Spleen (tissue), 11 donors: ENCODE measurements at regions not wholly inside any gene's neighbourhood (a gene's known extent, or its start where the extent isn't known, plus 50 kb on each side); places are given as distances from the start of the nearest gene placed in this dataset.

ENCODE experiments used
- DNase-seq: peaks from one replicate; pipeline ENCODE4 v3.0.0-alpha.2; 2020
- H3K27ac ChIP-seq, 8 donors: fragments of 200-600 bp; sonication (generic) in 7 of 8; 1 replicate in 4 of 8; 2 replicates in 4 of 8; pipeline versions ENCODE4 v1.5.0 to v1.8.0; 2016 to 2021; ENCODE audit warnings: inconsistent platforms in 4 of 8, mild to moderate bottlenecking in 4 of 8, moderate library complexity in 1 of 8
- H3K27me3 ChIP-seq, 7 donors: fragments of 200-600 bp; sonication (generic) in 6 of 7; replicated peaks in 1 of 7; 1 replicate in 4 of 7; 2 replicates in 3 of 7; pipeline versions ENCODE4 v1.5.0 to v1.8.0; 2016 to 2021; ENCODE audit warnings: inconsistent platforms in 3 of 7, mild to moderate bottlenecking in 1 of 7
- H3K36me3 ChIP-seq, 6 donors: fragments of 200-600 bp; sonication (generic) in 5 of 6; 1 replicate in 4 of 6; 2 replicates in 2 of 6; pipeline versions ENCODE4 v1.5.0 to v1.8.0; 2016 to 2021; ENCODE audit warnings: inconsistent platforms in 2 of 6
- H3K4me1 ChIP-seq, 6 donors: fragments of 200-600 bp; sonication (generic) in 5 of 6; 1 replicate in 3 of 6; 2 replicates in 3 of 6; pipeline versions ENCODE4 v1.5.0 to v1.8.0; 2016 to 2021; ENCODE audit warnings: inconsistent platforms in 3 of 6
- H3K4me3 ChIP-seq, 8 donors: fragments of 200-600 bp; sonication (generic) in 7 of 8; 1 replicate in 4 of 8; 2 replicates in 4 of 8; pipeline versions ENCODE4 v1.5.0 to v1.8.0; 2016 to 2021; ENCODE audit warnings: inconsistent platforms in 4 of 8, mild to moderate bottlenecking in 4 of 8, moderate library complexity in 2 of 8
- H3K9me3 ChIP-seq, 8 donors: fragments of 200-600 bp; sonication (generic) in 7 of 8; 1 replicate in 4 of 8; 2 replicates in 4 of 8; pipeline versions ENCODE4 v1.5.0 to v1.8.0; 2016 to 2021; ENCODE audit warnings: inconsistent platforms in 4 of 8
- POLR2A ChIP-seq, 3 donors: fragments of 450-650 bp; IDR thresholded peaks; one replicate each; pipeline ENCODE4 v1.5.1; 2017; ENCODE audit warnings: antibody characterized with exemption in 3 of 3, mild to moderate bottlenecking in 1 of 3
- POLR2AphosphoS5 ChIP-seq, 3 donors: sonication (generic); formaldehyde crosslinking; IDR thresholded peaks; one replicate each; pipeline ENCODE4 v1.5.1; 2017; ENCODE audit warnings: antibody characterized with exemption in 3 of 3
- WGBS, 5 donors: extraction: QIAGEN DNeasy Blood & Tissue Kit in 3 of 5; methylation state at CpG; one replicate each; pipeline versions ENCODE4 v1.1.5 to v1.1.7; 2013 to 2018; 5-methylcytosine and 5-hydroxymethylcytosine counted together
- intact Hi-C: fragments of 100-400 bp; cut with DNase I; formaldehyde crosslinking; loops from one replicate; pipeline ENCODE4 v1.15.0; 2023; ENCODE audit warnings: low total_unique reads
- TF ChIP-seq, protein P1 (sequence below), 11 experiments: fragments of 200-600 bp in 7 of 11; fragments of 450-650 bp in 4 of 11; sonication (generic) in 4 of 11; IDR thresholded peaks in 8 of 11; conservative IDR thresholded peaks in 3 of 11; 1 replicate in 7 of 11; 2 replicates in 4 of 11; pipeline versions ENCODE4 v1.4.0 to v1.8.0; 2016 to 2021; ENCODE audit warnings: antibody characterized with exemption in 11 of 11, inconsistent platforms in 4 of 11, mild to moderate bottlenecking in 1 of 11
- donor health status: healthy with polysubstance abuse.
- donor health status: DM: no; HTN: no; CAD: no; lungs with moderate emphysema.
- donor health status: DM: no; HTN: no; CAD: no.
- donor health status: Bipolar disorder and iron deficiency.
- donor health status: healthy.
- donor health status: DM: no; HTN: no; CAD: no.
- donor health status: DM: yes; HTN: yes; CAD: no.

- Histone ChIP-seq H3K4me3 (no peak overlapping the region), H3K27me3 (no peaks in the 10 kb centered on the region), H3K36me3 (no peaks in the 10 kb centered on the region), H3K27ac (no peak overlapping the region), H3K4me1 (no peaks in the 10 kb centered on the region), H3K9me3 (no peaks in the 10 kb centered on the region)
- intact Hi-C loops, result no loop called here
- TF ChIP-seq, protein P1, sequence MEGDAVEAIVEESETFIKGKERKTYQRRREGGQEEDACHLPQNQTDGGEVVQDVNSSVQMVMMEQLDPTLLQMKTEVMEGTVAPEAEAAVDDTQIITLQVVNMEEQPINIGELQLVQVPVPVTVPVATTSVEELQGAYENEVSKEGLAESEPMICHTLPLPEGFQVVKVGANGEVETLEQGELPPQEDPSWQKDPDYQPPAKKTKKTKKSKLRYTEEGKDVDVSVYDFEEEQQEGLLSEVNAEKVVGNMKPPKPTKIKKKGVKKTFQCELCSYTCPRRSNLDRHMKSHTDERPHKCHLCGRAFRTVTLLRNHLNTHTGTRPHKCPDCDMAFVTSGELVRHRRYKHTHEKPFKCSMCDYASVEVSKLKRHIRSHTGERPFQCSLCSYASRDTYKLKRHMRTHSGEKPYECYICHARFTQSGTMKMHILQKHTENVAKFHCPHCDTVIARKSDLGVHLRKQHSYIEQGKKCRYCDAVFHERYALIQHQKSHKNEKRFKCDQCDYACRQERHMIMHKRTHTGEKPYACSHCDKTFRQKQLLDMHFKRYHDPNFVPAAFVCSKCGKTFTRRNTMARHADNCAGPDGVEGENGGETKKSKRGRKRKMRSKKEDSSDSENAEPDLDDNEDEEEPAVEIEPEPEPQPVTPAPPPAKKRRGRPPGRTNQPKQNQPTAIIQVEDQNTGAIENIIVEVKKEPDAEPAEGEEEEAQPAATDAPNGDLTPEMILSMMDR (IDR thresholded peaks at IDR 0.05 in 8 of 11, conservative IDR thresholded peaks at IDR 0.05 in 3 of 11), result no peak
- TF ChIP-seq POLR2AphosphoS5 (IDR thresholded peaks at IDR 0.05) (no peak), POLR2A (IDR thresholded peaks at IDR 0.05) (no peak)
- no peak for DNase-seq
Observed at GRCh38 chr12:66881386-66881785, 202.5 kb upstream of the GRIP1 start.

DNA sequence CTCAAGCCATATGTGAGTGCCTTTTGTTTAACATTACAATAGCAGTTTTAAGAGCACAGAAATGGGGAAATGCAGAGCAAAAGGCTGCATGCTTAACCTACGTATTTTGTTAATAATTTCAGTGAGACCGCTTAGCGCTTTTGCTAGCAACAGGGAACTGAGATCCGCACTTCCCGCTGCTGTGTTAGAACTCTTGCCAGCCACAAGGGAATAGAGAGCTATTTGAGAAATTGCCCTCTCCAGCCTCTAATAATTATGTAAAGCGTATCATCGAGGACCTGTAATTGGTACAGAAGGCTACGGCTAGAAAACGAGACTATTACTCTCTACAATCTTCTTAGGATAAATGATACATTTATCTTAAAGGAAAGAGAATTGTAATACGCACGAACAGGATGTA, 205.2 kb upstream of the GRIP1 start:
- H3K4me1 ChIP-seq, result no peaks in the 10 kb centered on the region
- no peaks in the 10 kb centered on the region for H3K9me3 ChIP-seq
- H3K4me3 ChIP-seq, result no peak overlapping the region
- WGBS, 5 donors, result 69 to 76% (median 72%) methylated on average over 11 of the region's 11 CpGs
- no peaks in the 10 kb centered on the region for H3K27me3 ChIP-seq
- intact Hi-C loops, result no loop called here
- no peak for DNase-seq
- no peaks in the 10 kb centered on the region for H3K36me3 ChIP-seq
- TF ChIP-seq POLR2AphosphoS5 (IDR thresholded peaks at IDR 0.05) (no peak), POLR2A (IDR thresholded peaks at IDR 0.05) (no peak)
- TF ChIP-seq, protein P1 (IDR thresholded peaks at IDR 0.05 in 8 of 11, conservative IDR thresholded peaks at IDR 0.05 in 3 of 11), result no peak
- no peak overlapping the region for H3K27ac ChIP-seq

GRCh38 chr12:66885115-66885875, 206.4 kb upstream of the GRIP1 start:
- no peak overlapping the region for H3K4me3 ChIP-seq
- intact Hi-C loops, result no loop called here
- H3K9me3 ChIP-seq, result no peaks in the 10 kb centered on the region
- H3K27ac ChIP-seq, result no peak overlapping the region
- DNase-seq, result no peak
- WGBS, 5 donors, result 78 to 93% (median 79%) methylated on average over 13 of the region's 13 CpGs
- H3K27me3 ChIP-seq, result no peaks in the 10 kb centered on the region
- no peaks in the 10 kb centered on the region for H3K36me3 ChIP-seq
- TF ChIP-seq POLR2A (IDR thresholded peaks at IDR 0.05) (no peak), POLR2AphosphoS5 (IDR thresholded peaks at IDR 0.05) (no peak)
- TF ChIP-seq, protein P1 (IDR thresholded peaks at IDR 0.05 in 8 of 11, conservative IDR thresholded peaks at IDR 0.05 in 3 of 11), result no peak
- H3K4me1 ChIP-seq, result no peaks in the 10 kb centered on the region

DNA sequence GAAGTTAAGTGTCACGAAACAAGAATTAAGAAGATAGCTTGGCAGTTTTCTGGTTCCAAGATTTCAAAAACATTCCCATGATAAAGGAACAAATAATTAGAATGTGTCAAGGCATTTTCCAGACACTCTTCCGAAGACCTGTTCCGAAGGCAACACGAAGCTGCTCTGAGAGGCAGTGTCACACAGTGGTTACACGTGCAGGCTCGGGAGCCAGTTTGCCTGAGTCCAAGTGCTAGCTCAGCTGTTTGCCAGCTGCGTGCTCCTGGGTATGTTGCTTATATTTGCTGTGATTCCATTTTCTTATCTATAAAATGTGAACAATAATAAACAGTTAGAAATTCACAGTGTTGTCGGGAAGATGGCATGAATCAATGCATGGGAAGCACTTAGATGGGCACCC, 217.9 kb upstream of the GRIP1 start:
- H3K27me3 ChIP-seq, result no peaks in the 10 kb centered on the region
- TF ChIP-seq POLR2AphosphoS5 (IDR thresholded peaks at IDR 0.05) (no peak), POLR2A (IDR thresholded peaks at IDR 0.05) (no peak)
- TF ChIP-seq, protein P1 (IDR thresholded peaks at IDR 0.05 in 8 of 11, conservative IDR thresholded peaks at IDR 0.05 in 3 of 11), result no peak
- H3K4me3 ChIP-seq, result no peak overlapping the region
- WGBS, 5 donors, result 72 to 91% (median 84%) methylated on average over 8 of the region's 8 CpGs
- H3K4me1 ChIP-seq, result peaks cover 14 to 31% (median 20%) of the 10 kb centered on the region in 6 donors
- no peak overlapping the region for H3K27ac ChIP-seq
- intact Hi-C loops, result no loop called here
- no peak for DNase-seq
- H3K36me3 ChIP-seq, result no peaks in the 10 kb centered on the region
- H3K9me3 ChIP-seq, result no peaks in the 10 kb centered on the region
